GM18508 (cell line): ENCODE measurements at regions not wholly inside any gene's neighbourhood (a gene's known extent, or its start where the extent isn't known, plus 50 kb on each side); places are given as distances from the start of the nearest gene placed in this dataset.

Experiments
- ATAC-seq: cut with Tn5 transposase; IDR thresholded peaks from one replicate; pipeline ENCODE4 v1.9.1; 2021; ENCODE audit warnings: moderate number of reproducible peaks; ENCODE audit not compliant: insufficient read depth, unreplicated experiment

GRCh38 chr5:118555727-118556126, 432.6 kb downstream of the DTWD2 start:
- ATAC-seq: no peak

GRCh38 chr5:118554981-118555380, 433.4 kb downstream of the DTWD2 start:
- no peak for ATAC-seq

- no peak for ATAC-seq
Observed at GRCh38 chr5:118554241-118554640, 434.1 kb downstream of the DTWD2 start.

GRCh38 chr5:118553662-118554061, 434.7 kb downstream of the DTWD2 start:
- no peak for ATAC-seq

- ATAC-seq: no peak
Observed at GRCh38 chr5:118552731-118553360, 435.5 kb downstream of the DTWD2 start.

- no peak for ATAC-seq
Observed at GRCh38 chr5:118552146-118552545, 436.2 kb downstream of the DTWD2 start.

GRCh38 chr5:118551716-118552115, 436.6 kb downstream of the DTWD2 start:
- no peak for ATAC-seq

- no peak for ATAC-seq
Observed at GRCh38 chr5:118551031-118551430, 437.3 kb downstream of the DTWD2 start.

GRCh38 chr5:118548761-118549720, 439.3 kb downstream of the DTWD2 start:
- no peak for ATAC-seq

GRCh38 chr5:118545470-118545869, 442.9 kb downstream of the DTWD2 start:
- no peak for ATAC-seq

GRCh38 chr5:118544887-118545449, 443.4 kb downstream of the DTWD2 start:
- no peak for ATAC-seq

GRCh38 chr5:118533923-118534322, 454.4 kb downstream of the DTWD2 start:
- ATAC-seq: no peak

- ATAC-seq: no peak
Observed at GRCh38 chr5:118533156-118533555, 455.2 kb downstream of the DTWD2 start.

- ATAC-seq: no peak
Observed at GRCh38 chr5:118531276-118531675, 457.1 kb downstream of the DTWD2 start.

- ATAC-seq: no peak
Observed at GRCh38 chr5:118529361-118530144, 458.8 kb downstream of the DTWD2 start.

GRCh38 chr5:118522626-118523025, 465.7 kb downstream of the DTWD2 start:
- no peak for ATAC-seq

GRCh38 chr5:118520771-118521415, 467.5 kb downstream of the DTWD2 start:
- ATAC-seq: no peak

- ATAC-seq: no peak
Observed at GRCh38 chr5:118519466-118519865, 468.9 kb downstream of the DTWD2 start.

GRCh38 chr5:118518720-118519119, 469.6 kb downstream of the DTWD2 start:
- no peak for ATAC-seq

GRCh38 chr5:118511846-118512245, 476.5 kb downstream of the DTWD2 start:
- no peak for ATAC-seq
